ENCODE measurements at regions not wholly inside any gene's neighbourhood (a gene's known extent, or its start where the extent isn't known, plus 50 kb on each side); places are given as distances from the start of the nearest gene placed in this dataset. TPM values are rescaled to one million over a fixed set of nuclear protein-coding genes. Genes with fewer than 3 reads are reported as not detected.

- no peak for TF ChIP-seq RBBP5 (IDR thresholded peaks at IDR 0.05; ENCODE audit: borderline replicate concordance, low read depth, low read length)
- TF ChIP-seq EGR1 (IDR thresholded peaks at IDR 0.05; ENCODE audit: borderline replicate concordance, low read depth, low read length): no peak
- no peak for TF ChIP-seq POLR2AphosphoS5 (IDR thresholded peaks at IDR 0.05; ENCODE audit: low read depth, low read length)
- TF ChIP-seq ZNF274 (IDR thresholded peaks at IDR 0.05; ENCODE audit: borderline replicate concordance, extremely low read depth, low read length): no peak
Observed at GRCh38 chr2:163794635-163795034, 58.8 kb upstream of the FIGN start (continued).

Small RNA genes lying in the stretch of these regions (small RNA-seq; reads per million reads assigned to genes)
- gene CYP2C56P (ENCODE audit: insufficient read depth): not detected

All from H1 (cell line).